Activated naive CD4-positive, alpha-beta T cell treated with anti-CD3 and anti-CD28 coated beads, Interleukin-2, amount 50 U/mL, for 16 hours (primary cell): ENCODE measurements at regions not wholly inside any gene's neighbourhood (a gene's known extent, or its start where the extent isn't known, plus 50 kb on each side); places are given as distances from the start of the nearest gene placed in this dataset.
"Not testable (repeated sequence)": the region's sequence is repeated elsewhere in the genome, so short reads cannot be mapped to it uniquely, and the experiment has no call there.

Experiments used
- DNase-seq: peaks from one replicate; pipeline ENCODE4 v3.0.0-alpha.2; 2020

DNA sequence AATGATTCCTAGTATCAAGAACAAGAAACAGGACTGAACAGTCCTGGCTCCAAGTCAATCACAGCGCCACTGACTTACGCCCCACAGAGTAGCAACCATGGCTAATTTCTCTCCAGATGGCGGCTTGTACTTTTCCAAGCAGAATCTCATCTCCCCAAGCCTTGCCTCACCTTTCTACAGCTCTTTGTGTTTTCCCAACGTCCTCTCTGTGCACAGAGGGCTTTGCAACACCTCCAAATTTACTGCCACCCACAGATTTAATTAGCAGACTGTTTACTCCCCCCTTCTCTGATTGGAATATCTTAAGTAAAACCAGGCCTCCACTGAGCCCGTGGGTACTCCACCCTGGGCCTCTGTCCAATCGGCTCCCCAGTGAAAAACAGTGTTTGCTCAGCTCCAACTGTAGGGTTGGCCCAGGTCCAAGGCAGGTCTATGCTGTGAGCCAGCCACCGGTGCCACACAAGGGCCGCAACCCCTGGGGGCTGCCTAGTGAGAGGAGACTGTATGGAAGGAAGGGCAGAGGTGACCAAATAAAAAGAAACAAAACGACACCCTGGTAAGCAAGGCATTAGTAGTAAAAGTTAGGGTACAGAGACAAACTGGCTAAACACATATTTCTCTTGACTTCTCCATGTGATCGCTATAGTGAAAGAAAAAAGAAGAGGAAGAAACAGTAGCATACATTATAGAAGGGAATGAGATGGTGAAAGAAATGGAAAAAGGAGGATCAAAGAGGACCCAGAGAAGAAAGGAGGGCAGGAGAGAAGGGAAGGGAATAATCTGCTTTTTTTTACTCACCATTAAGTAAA is 128.4 kb upstream of the SOD1 start:
- DNase-seq, result no peak

GRCh38 chr21:31530364-31530763 is 129.1 kb upstream of the SOD1 start:
- DNase-seq, result no peak

GRCh38 chr21:31529406-31529805 is 130.1 kb upstream of the SOD1 start:
- no peak for DNase-seq

GRCh38 chr21:31526040-31526439 is 133.5 kb upstream of the SOD1 start:
- no peak for DNase-seq

DNA sequence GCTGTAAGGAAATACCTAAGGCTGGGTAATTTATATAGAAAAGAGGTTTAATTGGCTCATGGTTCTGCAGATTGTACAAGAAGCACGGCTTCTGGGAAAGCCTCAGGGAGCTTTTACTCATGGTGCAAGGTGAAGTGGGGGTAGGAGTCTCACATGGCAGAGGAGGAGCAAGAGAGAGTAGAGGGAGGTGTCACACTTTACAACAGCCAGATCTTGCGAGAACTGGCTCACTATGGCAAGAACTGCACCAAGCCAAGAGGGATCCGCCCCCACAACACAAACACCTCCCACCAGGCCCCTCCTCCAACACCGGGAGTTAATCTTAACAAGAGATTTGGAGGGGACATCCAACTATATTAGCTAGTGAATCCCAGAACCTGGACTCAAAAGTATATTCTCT is 135.4 kb upstream of the SOD1 start:
- DNase-seq, result no peak

DNA sequence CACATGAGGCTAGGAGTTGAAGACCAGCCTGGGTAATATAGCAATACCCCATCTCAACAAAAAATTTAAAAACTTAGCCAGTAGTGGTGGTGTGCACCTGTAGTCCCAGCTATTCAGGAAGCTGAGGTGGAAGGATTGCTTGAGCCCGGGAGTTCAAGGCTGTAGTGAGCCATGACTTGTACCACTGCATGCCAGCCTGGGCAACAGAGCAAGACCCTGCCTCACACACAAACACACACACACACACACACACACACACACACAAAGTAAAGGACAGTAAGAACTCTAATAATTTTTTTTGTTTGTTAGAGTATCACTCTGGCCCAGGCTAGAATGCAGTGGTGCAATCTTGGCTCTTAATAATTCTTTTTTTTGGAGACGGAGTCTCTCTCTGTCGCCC is 138.0 kb upstream of the SOD1 start:
- no peak for DNase-seq

DNA sequence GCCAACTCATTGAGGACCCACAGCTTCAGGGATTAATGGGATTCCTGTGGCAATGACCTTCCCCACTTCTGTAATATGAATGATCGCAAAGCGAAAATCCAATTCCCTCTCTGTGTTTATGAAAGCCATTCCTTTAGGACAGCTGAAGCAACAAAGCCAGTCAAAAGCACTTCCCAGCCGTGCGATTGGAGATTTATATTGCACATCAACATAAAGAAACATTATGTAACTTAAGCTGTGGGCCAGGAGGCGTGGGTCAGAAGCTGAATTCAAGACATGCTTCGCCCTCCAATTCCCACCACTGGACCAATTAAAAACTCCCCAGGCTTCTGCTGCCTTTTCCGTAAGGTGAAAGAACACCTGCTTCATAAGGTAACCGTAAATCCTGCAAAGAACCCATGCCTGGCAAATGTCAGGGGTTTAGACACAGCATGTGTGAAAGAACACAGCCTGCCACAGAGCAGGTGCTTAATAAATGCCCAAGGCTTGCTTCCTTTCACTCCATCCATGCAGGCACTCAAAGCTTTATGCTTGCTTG is 138.9 kb upstream of the SOD1 start:
- no peak for DNase-seq

GRCh38 chr21:31518580-31518979 is 140.9 kb upstream of the SOD1 start:
- no peak for DNase-seq

- no peak for DNase-seq
Measured at GRCh38 chr21:31517664-31518414, 141.7 kb upstream of the SOD1 start.

- DNase-seq, result no peak
Measured at GRCh38 chr21:31515253-31515652, 144.2 kb upstream of the SOD1 start.

DNA sequence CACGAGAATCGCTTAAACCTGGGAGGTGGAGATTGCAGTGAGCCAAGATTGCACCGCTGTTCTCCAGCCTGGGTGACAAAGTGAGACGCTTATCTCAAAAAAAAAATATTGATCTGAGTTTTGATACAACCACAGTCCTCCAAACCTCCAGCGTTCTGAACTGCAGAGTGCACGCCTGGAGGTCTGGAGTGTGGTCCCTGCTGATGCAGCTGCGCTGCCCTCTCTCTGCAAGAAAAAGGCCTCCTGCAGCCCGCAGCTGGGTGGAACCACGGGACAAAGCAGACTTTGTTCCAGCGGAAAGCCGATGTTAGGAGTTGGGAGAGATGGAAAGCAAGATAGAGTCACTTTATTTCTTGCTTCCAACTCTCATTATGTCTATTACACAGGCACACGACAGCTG is 144.9 kb upstream of the SOD1 start:
- no peak for DNase-seq

DNA sequence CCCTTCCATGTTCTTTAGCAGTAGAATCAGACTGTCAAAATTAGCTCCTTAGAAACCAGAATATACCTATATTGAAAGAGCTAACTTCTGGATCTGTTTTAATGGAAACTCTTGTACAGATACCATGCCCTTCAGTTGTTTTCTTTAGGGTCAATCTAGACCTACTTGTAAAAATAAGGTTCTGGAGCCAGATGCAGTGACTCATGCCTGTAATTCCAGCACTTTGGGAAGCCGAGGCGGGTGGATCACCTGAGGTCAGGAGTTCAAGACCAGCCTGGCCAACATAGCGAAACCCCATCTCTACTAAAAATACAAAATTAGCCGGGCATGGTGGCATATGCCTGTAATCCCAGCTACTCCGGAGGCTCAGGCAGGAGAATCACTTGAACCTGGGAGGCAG is 146.0 kb upstream of the SOD1 start:
- DNase-seq, result not testable (repeated sequence)

DNA sequence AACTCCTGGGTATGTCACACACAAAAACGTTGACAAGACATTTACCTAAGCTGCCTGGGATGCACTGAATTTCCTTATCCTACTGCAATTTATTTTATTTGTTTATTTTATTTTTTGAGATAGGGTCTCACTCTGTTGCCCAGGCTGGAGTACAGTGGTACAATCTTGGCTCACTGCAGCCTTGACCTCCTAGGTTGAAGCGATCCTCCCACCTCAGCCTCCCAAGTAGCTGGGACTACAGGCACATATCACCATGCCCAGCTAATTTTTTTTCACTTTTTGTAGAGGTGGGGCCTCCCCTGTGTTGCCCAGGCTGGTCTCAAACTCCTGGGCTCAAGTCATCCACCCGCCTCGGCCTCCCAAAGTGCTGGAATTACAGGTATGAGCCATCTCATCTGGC is 147.5 kb upstream of the SOD1 start:
- DNase-seq, result not testable (repeated sequence)

DNA sequence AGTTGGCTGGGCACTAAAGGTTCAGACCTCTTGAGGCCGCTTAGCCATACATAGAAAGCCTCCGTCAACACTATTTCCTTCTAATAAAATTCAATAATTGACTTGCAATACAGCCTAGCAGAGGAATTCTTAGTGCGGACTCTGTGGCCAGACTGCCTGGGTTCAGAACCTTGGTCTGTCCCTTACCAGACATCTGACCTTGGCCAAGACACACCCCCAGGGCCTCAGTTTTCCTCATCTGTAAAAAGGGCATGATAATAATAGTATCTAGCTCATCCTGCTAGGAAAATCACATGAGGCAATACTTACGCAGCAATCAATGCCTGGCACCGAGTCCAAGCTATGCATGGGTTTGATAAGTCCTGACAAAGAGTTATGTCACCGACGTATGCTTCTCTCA is 148.2 kb upstream of the SOD1 start:
- DNase-seq, result no peak

DNA sequence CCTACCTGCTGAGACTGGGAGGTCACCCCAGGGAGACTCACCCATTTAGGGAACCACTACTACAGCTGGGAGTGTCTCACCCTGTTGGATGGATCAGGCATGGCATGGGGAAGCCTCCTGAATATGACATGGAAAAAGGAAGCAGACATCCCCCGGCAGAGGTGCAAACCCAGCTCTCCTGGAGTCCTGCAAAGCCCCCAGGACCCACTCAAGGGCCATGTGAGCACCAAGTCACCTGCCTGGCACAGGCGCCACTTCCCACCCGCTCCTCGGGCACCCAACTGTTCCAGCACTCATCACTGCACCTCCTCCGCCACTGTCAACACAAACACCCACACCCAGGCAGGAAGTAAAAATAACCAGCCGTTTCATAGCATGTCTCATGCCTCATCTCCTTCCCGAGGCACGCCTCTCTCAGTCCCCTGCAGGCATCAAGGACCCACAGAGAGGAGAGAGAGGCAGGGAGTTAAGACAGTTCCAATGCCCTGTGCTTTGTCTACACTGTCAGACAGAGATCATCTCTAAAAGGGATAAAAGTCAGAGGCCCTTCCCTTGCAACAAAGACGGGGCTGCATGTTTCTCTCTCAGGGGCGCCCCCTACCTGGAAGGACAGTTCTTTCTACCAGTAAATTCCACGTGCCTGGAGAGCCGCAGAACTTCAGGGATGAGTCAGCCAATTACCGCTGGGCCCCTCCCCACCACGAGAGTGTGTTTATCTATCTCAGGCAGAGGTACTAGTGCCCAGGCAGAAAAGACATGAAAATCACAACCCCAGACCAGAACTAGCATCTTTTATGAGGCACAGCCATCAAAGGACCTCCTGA is 150.1 kb upstream of the SOD1 start:
- DNase-seq, result peak; percentile 86

GRCh38 chr21:31505975-31506374 is 153.5 kb upstream of the SOD1 start:
- DNase-seq, result no peak

DNA sequence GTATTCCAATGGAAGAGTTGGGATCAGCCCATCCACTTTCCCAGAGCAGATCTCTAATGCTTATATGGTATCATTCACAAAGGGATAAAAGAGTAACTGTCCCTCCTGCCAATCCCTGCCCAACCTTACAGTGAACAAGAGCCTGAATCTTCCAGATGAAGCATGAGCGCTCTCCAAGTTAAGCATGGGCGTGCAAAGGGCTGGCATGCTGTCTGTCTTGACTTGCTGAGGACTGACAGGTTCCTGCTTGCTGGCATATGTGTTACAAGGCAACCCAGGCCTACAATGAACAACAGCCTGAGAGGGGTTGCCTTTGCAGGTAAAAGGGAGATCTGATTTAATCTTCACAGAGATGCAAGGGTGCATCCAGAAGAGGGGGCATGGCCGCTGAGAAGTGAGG is 155.6 kb upstream of the SOD1 start:
- DNase-seq, result no peak

- no peak for DNase-seq
Measured at GRCh38 chr21:31503467-31503866, 156.0 kb upstream of the SOD1 start.

DNA sequence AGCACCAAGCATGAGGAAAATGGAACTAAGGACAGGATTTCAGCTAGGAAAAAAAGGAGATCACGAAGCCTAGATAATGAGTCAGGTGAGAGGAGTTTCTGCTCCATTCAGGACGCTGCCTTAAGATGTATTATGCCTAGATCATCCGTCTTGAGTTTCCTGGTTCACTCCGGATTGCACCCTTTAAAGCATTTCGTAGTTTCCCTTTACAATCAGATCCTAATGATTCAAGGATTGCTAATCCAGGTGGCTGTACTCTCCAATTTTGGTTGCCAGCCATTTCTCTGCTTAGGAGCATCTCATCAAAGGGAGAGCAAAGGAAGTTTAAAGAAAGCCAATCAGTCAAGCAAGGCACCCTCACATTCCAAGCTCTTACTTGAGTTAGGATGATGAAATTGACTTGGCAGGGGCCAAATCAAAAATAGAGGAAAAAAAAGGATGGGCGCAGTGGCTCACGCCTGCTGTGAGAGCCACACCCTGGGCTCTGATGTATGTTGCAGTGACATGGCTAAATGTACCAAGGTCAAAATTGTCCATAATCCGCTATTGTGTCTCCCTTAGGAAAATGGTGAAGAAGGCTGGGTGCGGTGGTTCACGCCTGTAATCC is 156.9 kb upstream of the SOD1 start:
- DNase-seq, result no peak

DNA sequence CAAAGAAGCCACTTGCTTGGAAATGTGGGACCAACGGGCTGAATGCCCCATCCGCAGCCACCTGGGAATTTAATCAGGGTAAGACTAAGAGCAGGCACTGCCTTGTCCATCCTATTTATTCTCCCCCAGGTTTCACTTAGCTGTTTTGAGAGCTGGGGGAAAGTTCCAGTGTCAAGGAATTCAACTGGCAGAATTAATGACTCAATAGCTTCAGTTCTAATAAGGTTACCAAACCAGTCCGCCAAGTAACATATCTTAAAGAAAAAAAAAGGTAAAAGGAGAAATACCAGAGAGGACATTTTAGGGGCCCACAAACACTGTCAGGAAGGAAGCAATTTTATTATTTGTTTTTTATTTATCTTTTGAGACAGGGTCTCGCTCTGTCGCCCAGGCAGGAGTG is 157.6 kb upstream of the SOD1 start:
- no peak for DNase-seq

DNA sequence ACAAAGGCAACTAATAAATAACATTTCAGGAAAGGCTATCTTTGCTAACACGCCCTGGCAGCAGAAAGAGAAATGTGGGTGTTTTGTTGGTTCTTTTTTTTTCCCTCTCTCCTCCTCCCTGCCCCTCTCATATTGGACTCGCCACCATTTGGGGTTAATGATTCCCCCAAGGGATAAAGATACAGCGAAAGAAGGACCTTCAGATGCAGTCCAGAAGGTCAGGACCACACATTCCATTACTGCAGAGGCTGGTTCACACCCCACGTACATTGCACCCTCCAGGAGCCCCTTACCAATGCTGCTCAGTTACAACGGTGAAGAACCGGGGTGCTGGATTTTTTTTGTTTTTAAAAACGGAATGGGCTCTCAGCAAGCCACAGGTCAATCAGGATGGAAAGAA is 156.9 kb upstream of the TIAM1 start:
- DNase-seq, result no peak

DNA sequence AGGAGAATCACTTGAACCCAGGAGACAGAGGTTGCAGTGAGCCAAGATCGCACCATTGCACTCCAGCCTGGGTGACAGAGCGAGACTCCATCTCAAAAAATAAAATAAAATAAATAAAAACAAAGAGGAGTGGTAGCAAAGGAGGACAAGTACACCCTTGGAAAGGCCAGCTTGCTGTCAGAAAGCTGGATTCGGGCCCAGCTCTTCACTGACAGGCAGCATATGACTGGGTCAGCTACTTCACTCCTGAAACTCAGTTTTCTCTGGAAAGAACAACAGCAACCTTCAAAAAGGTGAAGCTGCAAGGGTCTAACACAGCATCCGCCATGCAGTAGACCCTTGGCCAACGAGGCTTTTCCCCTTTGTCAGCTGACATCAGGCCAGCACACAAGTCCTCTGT is 156.0 kb upstream of the TIAM1 start:
- no peak for DNase-seq

- no peak for DNase-seq
Measured at GRCh38 chr21:31498985-31499384, 154.9 kb upstream of the TIAM1 start.
